ENCODE measurements at regions not wholly inside any gene's neighbourhood (a gene's known extent, or its start where the extent isn't known, plus 50 kb on each side); places are given as distances from the start of the nearest gene placed in this dataset.
"Not testable (repeated sequence)": the region's sequence is repeated elsewhere in the genome, so short reads cannot be mapped to it uniquely, and the experiment has no call there.

DNA sequence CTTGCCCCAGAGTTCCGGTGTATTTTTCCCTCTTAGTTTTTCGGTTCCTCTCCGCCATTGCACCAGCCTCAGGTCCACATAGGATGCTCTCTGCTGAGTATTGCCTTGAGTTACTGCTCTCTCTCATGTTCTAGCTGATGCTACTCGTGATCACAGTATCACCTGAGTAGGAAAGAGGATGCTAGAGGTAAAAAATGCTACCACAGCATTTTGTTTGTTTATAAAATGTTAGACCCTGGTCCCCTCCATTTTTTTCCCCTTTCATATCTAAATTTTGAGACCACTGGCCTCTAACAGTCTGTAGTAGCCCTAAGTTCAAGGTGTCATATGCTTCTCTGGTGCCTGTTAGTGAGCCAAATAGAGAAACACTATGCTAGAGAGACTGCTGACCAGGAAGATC lies 175.5 kb downstream of the OR2B2 start:
- no peak for DNase-seq

DNA sequence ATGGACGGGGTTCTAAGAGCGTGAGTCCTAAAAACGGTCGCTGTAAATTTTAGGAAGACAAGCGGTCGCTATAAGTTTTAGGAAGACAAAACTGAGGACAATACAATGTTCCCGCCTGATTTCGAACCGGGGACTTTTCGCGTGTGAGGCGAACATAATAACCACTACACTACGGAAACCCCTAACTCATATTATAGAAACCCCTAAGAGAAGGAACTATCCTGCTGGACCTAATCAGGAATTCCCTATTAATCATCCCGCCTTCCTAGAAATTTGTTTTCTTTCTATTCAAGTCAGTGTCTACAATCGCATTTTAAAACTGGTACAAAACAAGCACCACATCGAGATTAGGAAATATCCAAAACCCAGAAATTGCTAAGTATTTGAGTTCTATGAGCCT lies 183.8 kb downstream of the OR2B2 start:
- no peak for DNase-seq

DNA sequence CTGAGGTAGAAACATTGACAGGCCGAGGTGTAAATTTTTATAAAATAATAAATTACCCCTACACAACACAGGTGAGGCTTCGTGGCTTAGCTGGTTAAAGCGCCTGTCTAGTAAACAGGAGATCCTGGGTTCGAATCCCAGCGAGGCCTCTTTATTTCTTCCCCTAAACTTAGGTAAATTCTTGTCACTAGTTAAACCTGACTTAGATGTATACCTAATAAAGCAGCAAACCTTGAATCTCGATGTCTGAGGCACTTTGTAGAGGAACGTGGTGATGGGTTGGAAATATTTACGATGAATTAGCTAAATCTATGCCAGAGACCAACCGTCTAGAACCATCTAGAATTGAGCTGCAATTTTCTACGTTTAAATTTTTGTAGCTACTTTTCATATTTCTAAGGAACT lies 185.6 kb downstream of the OR2B2 start:
- DNase-seq, result no peak

DNA sequence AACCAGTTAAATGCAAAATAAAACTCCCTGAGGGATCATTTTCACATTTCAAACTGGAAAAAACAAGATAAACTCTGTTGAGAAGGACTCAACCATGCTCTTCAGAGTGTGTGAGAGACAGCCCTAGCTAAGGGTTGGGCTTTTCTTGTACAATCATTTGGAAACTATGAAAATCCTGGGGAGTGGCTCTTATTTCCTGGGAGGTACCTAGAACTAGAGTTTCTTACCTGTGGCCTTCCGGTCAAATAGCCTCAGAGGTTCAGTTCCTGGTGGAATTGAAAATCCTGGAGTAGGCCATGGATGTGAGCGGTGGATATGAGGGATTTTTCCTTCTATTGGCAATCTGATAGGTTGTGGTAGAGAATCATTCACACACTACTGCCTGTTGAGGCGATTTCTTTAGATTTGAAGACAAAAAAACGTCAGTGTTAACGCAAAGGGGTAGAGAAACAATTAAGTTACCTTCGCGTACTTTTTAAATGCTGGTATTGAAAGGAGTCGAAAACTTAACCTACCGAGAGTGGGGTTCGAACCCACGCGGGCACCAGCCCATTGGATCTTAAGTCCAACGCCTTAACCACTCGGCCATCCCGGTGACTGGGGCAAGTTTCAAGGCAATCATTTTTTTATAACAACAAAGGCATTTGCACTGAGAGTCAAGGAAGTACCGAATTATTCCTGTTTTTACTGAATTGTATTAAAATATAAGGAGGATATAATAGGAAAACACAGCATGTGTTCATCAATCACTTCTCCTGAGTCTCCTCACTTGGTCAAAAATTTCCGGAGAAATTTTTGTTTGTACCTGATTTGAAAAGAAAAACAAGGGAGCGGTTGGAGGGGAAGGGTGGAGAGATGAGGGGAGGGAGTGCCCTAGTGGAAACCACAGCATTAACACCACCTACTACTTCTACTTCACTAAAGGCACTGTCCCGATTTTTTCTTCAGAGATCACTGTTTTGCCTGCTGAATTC lies 191.3 kb downstream of the OR2B2 start:
- peak in 1 of 4 experiments; percentile 10 for DNase-seq

DNA sequence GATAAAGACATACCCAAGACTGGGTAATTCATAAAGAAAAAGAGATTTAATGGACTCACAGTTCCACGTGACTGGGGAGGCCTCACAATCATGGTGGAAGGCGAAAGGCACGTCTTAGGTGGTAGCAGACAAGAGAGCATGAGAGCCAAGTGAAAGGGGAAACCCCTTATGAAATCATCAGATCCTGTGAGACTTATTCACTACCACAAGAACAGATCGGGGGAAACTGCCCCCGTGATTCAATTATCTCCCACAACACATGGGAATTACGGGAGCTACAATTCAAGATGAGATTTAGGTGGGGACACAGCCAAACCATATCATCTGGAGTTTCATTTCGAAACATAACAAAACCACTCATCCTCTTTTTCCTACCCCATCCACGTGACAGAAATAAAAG lies 193.2 kb downstream of the OR2B2 start:
- peak in 3 of 4 experiments; percentile 9 to 34 (median 14) for DNase-seq

DNA sequence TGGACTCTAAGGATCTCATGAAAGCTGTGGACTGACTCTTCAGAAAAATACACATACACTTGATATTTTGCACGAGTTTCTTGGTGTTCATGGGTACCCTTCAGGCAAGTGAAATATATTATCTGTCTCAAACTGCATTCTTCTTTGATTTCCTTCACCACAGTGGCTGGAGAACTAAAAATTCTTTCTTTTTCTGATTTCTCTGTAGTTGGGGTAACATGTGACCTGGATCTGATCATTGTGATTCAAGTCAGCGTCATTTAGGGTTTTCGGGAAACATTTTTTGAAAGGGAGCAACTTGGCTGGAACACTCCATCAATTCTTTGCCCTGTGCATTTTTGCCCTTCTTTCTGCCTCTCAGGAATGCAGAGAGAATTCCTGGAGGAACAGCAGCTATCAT lies 205.8 kb downstream of the OR2B2 start:
- DNase-seq, result no peak

DNA sequence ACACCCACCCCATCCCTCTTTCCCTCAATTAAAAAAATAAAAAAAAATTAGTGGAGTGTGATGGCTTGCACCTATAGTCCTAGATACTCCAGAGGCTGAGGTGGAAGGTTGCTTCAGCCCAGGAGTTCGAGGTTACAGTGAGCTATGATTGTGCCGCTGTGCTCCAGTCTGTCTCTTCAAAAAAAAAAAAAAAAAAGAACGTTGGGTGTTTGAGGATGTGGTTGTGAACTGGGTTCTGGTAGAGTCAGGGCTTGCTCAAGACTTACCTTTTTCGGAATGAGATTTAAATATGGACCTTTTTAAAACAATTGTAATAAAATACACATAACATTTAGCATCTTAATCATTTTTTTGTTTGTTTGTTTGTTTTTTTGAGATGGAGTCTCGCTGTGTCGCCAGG lies 211.9 kb downstream of the OR2B2 start:
- DNase-seq, result no peak

DNA sequence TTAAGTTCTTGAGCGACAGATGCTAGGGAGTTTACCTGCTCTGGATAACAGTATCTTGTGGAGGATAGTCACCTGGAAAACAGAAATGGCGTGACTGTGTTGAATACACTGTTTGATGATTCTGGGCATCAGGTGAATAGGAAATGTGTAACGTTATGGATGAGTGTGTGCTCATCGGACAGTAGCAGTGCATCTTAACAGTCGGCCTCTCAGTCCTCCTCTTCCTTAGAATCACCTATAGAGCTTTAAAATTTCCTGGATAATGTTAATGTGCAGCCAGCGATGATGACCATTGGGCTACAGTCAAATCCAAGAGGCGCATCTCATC lies 217.7 kb downstream of the OR2B2 start:
- DNase-seq, result no peak

DNA sequence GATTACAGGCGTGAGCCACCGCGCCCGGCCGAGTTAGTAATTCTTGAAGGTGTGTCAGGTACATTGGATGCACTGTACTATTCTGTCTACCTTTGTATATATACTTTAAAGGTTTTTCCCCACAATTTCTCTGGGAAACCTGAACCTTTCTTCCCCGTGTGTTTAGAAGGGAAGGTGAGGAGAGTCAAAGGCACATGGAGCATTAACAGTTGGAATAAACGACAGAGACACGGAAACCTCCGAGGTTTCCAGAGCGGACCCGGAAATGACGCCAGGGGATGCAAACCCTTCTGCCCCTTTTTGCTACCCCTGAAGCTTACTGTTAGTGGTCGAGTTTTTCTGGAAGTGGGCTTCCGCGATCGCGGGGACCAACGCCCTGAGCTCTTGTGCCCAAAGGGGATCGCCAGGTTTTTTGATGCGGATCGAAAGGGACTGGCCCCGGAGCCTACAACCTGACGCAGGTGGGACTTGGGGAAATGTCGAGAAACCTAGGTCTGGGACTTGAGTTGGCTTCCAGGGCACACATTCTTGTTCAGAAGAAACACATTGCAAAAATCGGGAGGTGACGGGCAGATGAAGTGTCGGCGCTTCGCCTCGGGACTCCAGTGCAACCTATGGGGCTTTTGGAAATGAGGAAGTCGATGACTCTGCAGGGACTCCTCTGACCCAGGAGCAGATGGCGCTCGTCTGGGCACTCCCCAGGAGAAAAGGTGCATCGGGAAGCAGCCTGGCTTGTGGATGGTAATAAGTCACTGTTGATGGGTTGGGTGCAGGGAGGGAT lies 218.2 kb downstream of the OR2B2 start:
- DNase-seq, result peak in 3 of 4 experiments; percentile 49 to 54 (median 54)

DNA sequence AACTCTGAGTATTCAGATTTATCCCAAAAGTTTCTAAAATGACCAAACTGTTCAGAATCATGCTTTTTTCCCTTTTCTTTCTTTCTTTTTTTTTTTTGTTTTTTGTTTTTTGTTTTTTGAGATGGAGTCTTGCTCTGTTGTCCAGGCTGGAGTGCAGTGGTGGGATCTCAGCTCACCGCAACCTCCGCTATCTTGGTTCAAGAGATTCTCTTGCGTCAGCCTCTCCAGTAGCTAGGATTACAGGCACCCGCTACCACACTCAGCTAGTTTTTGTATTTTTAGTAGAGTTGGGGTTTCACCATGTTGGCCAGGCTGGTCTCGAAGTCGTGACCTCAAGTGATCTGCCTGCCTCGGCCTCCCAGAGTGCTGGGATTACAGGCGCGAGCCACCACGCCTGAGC lies 219.2 kb upstream of the ZNF184 start:
- not testable (repeated sequence) for DNase-seq

DNA sequence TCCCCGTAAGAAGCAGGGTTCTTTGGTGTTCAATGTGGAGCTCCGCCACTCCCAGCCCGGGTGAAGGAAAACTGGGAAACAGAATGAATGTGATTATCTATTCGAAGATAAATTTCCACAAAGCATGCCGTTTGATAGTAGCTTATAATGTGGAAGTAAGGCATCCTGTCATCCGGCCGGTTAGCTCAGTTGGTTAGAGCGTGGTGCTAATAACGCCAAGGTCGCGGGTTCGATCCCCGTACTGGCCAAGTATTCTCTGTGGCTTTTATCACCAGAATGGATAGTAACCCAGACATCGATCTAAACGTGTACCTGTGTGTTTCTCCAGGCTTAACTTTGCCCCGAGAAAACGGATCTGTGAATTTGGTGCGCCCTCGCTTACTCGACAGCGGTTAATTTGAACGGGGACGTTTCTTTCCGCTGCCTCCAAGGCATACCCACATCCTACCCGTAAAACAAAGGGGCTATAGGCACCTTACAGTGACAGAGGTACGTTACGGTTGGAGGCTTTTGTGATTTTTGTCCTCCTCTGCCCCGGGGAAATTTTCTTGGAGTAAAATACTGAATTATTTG lies 215.2 kb upstream of the ZNF184 start:
- DNase-seq, result peak; percentile 69 to 82 (median 78)

DNA sequence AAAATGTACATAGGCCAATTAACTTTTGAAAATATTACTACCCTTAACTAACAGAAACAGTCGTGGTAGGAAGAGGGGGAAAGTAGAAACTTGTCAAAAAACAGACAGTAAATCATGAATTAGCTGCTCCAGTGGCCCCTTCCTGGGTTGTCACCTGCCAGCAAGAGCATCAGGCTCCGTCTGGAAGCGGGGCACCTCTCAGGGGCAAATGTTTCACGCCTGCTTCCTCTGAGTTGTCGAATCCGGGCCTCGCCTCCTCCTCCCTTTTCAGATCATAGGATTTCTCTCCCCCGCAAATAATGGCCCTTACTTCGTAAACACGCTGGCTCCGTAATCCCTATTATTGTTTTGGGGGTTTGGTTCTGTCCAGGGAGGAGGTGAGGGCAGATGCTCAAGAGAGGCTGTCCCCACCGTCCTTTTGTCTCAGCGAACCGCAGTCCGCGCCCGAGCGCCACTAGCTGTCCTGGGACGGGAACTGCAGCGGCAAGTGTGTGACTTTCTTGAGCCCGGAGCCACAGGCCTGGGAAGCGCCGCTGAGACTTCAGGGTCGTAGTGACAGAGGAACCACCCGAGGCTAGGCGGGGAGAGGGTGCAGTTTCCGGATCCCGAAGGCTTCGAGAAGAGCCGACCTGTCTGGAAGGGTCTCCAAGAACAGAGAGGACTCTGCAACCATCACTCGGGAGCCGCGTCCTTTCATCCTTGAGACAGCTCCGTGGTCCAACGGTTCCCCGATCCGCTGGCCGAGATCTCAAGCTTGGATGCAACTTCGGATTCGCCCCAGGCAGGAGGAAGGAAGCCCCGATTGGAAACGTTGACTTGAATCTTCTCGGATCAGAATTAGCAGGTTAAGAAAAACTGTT lies 214.5 kb upstream of the ZNF184 start:
- DNase-seq, result peak; percentile 78 to 87 (median 82)

DNA sequence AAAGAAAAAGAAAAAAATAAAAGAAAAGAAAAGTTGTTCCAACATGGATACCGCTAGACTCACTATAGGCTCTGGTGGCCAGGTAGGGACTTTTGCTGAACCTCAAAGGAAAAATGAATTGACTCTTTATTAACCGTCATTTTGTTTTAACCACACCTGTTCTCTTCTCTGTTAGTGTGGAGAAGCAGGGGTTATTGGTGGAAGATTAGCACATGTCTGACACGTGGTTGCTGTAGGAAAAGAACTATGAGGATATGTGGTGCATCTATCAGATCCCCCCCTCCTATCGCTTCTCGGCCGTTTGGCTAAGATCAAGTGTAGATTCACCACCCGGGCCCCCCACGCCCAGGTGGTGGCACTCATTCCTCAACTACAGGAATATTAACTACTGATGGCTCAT lies 212.4 kb upstream of the ZNF184 start:
- no peak for DNase-seq

DNA sequence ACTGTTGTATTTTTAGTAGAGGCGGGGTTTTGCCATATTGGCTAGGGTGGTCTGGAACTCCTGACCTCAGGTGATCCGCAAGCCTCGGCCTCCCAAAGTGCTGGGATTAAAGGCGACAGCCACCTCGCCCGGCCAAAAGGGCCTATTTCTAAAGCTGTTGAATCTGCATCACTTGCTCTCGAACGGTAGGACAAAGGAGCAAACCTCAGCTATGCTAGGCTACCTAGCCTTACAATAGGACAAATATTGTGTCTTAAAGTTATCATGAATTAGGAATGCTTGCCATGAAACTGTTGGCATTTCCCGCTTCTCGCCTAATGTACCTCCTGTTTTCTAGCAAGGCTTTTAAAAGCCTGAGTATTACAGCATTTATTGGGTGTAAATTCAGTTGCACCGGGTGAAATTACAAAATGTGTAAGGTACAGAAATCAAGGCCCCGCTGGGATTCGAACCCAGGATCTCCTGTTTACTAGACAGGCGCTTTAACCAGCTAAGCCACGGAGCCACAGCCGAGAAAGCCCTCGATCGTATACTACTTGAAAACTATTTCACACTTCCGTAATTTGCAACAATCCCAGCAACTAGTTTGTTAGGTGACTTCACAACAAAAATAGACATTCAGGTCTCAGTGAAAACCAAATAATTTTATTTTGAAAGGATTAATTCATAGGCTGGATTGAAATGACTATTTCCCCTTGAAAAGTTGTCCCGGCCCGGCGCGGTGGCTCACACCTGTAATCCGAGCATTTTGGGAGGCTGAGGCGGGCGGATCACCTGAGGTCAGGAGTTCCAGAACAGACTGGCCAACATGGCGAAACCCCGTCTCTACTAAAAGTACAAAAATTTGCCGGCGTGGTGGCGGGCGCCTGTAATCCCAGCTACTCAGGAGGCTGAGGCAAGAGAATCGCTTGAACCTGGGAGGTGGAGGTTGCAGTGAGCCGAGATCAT lies 211.6 kb upstream of the ZNF184 start:
- DNase-seq, result peak; percentile 60 to 71 (median 67)

DNA sequence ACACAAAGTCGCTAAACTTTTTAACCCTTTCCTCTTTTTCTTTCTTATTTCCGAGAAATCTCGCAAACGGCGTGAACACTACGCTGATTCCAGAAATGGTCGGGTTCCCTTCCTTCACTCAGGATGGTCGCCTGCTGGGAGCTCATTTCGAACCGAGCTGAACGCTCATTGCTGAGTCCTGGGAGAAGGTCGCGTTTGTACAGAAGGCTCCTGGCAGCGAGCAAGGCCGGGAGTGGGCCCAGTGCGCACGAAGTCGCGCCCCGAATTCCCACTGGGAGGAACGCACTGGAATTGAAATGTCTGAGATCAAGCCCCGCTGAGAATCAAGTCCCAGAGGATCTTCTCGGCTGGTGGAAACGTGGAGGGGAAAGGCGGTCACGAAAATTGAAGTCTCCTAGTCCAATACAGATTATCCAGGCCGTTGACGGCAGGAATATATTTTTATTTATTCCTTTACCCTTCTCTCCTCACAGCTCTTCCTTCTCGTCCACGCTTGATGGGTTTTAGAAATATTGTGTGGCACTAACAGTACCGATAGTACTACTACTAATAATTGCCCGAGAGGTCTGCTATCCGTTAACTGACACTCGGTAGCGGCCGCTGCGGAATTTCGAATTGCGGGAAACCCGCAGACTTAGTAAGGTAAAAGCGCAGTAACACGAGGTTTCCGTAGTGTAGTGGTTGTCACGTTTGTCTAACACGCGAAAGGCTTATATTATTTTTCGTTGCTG lies 207.2 kb upstream of the ZNF184 start:
- DNase-seq, result no peak

DNA sequence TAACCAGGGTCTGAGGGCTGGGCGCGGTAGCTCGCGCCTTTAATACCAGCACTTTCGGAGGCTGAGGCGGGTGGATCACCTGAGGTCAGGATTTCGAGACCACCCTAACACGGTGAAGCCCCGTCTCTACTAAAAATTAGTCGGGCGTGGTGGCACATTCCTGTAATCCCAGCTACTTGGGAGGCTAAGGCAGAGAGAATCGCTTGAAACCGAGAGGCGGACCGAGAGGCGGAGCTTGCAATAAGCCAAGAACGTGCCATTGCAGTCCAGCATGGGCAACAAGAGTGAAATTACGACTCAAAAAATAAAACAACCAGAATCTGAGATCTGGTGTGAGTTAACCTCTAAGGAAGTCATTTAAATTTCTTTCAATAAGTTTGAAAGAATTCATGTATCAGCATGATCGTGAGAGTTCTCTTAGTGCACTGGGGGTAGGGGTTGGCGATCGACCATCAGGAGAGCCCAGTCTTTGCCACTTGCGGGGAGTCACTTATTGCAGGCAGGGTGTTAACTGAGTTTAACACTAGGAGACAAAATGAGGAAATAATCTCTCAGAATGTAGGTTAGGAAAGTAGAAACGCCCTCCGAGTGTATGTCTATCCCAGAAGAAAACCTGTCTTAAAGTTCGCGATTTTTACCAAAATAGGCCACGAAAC lies 206.5 kb upstream of the ZNF184 start:
- peak in 1 of 4 experiments; percentile 35 for DNase-seq

DNA sequence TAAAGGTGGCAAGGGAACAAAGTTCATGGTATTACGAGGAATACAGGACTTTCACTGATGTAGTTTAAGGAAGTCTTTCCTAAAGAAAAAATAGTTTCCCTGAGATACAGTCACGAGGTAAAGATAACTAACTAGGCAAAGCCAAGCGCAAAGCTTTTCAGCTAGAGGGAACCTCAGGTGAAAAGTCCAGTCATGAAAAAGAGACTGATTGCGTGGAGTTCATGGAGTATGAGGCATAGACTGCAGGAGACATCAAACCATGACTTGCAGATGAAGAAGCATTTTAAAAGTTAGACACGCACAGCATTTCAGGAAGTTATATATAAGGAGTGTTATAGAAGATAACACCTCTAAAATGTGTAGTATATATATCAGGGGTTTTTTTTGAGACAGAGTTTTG lies 205.6 kb upstream of the ZNF184 start:
- DNase-seq, result no peak

DNA sequence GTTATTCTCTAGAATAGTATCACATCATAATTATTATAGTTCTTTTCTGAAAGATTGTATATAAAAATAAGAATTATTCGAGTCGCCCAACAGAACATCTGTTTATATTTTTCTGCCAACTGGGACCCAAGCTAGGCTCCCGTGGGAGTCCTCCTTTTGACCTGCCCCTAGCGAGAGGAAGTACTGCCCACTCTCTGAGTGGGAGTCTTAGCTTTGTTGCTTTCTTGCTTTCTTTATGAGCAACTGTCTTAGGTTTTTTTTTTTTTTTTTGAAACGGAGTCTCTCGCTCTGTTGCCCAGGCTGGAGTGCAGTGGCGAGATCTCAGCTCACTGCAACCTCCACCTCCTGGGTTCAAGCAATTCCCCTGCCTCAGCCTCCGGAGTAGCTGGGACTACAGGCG lies 202.0 kb upstream of the ZNF184 start:
- DNase-seq, result no peak

DNA sequence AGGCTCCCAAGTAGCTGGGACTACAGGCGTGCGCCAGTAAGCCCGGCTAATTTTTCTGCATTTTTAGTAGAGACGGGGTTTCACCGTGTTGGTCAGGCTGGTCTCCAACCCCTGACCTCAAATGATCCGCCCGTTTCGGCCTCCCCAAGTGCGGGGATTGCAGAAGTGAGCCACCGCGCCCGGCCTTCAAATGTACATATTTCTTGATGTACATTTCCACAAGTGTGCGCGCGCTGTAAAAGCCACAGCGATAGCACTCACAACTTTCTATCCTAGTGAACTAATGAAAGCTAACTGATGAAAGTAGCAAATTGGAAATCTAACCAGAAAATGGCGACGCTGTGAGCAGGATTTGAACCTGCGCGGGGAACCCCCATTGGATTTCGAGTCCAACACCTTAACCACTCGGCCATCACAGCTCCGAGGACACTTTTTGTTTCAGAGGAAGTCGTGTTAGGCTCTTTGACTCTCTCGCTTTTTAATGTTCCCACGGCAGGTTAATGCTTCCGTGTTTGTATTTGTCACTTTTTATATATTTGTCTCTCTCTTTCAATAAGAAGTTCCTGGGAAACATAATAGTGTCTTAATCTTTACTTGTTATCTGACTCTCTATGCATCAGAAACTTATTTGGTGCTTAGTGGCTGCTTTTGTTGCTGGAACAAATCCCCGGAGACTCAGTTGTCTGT lies 199.4 kb upstream of the ZNF184 start:
- peak in 1 of 4 experiments; percentile 13 for DNase-seq
